ENCODE measurements at regions not wholly inside any gene's neighbourhood (a gene's known extent, or its start where the extent isn't known, plus 50 kb on each side); places are given as distances from the start of the nearest gene placed in this dataset.

- TF ChIP-seq, protein P1, sequence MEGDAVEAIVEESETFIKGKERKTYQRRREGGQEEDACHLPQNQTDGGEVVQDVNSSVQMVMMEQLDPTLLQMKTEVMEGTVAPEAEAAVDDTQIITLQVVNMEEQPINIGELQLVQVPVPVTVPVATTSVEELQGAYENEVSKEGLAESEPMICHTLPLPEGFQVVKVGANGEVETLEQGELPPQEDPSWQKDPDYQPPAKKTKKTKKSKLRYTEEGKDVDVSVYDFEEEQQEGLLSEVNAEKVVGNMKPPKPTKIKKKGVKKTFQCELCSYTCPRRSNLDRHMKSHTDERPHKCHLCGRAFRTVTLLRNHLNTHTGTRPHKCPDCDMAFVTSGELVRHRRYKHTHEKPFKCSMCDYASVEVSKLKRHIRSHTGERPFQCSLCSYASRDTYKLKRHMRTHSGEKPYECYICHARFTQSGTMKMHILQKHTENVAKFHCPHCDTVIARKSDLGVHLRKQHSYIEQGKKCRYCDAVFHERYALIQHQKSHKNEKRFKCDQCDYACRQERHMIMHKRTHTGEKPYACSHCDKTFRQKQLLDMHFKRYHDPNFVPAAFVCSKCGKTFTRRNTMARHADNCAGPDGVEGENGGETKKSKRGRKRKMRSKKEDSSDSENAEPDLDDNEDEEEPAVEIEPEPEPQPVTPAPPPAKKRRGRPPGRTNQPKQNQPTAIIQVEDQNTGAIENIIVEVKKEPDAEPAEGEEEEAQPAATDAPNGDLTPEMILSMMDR (IDR thresholded peaks at IDR 0.05) = no peak
- no peak for TF ChIP-seq EP300 (IDR thresholded peaks at IDR 0.05)
- TF ChIP-seq POLR2A (IDR thresholded peaks at IDR 0.05) = no peak
- no peak for TF ChIP-seq POLR2AphosphoS5 (IDR thresholded peaks at IDR 0.05)
Measured at GRCh38 chr1:59128784-59129227, 168.1 kb upstream of the FGGY start.

Data from sigmoid colon (tissue), 4 donors.